ENCODE measurements at regions not wholly inside any gene's neighbourhood (a gene's known extent, or its start where the extent isn't known, plus 50 kb on each side); places are given as distances from the start of the nearest gene placed in this dataset.

DNA sequence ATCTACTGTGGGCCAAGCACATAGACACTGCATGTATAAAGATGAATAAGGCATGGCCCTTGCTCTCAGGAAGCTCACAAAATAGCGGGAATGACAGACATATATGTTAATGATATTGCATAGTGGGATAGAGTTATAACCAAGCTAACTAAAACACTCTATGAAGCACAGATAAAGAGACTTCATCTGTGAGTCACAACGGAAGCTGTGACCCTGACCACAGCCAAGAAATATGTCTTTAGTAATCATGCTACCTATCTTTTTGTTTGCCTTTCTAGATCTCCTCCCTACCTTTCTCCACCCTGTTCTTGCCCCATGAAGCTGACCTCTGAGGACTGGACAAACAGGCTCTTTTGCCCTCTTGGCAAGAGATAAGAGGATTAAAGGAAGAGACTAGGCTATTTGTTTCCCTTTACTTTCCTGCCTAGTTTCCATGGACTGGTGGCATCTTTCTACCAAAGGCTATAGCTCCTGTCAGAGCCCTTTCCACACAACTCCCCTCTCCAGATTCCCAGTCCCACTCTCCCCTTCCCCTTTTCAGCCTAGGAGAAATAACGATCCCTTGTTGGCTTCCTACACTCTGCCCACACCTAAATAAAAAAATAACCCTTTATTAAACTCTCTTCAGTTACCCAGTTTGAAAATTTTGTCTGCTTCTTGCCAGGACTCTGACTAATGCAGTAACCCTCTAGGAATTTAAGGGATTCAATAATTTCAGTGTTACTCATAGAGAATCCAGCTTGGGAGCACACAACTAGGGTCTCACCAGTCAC lies 504.9 kb upstream of the MARCKS start:
- no peaks in the 10 kb centered on the region for H3K9me3 ChIP-seq (ENCODE audit: severe bottlenecking)
- DNase-seq = no peak
- no peak overlapping the region for H3K27ac ChIP-seq
- no peaks in the 10 kb centered on the region for H3K27me3 ChIP-seq (ENCODE audit: insufficient read depth, low read depth, severe bottlenecking)
- no peaks in the 10 kb centered on the region for H3K36me3 ChIP-seq
- no peak overlapping the region for H3K4me3 ChIP-seq (ENCODE audit: low read depth, low read length)
- TF ChIP-seq CTCF (IDR thresholded peaks at IDR 0.05; ENCODE audit: low read depth, low read length) = no peak

DNA sequence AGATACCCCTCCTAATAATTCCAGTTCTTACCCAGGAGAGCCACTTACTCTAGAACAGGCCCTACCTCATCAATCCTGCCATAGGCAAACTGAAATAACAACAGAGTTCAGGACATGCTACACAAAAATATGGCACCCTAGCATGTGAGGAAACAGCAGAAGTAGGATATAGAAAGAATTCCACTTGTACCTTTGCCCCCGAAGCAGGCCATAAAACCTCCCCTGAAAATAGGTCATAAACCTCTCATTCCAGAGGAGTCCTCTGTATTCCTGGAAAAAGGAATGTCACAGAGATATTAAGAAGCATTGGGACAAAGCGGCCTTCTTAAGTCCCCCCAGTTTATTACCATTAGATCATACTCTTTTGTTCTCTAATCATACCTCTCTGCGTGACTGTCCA lies 504.3 kb upstream of the MARCKS start:
- Histone ChIP-seq H3K4me3 (ENCODE audit: low read depth, low read length) (no peak overlapping the region), H3K27ac (no peak overlapping the region), H3K36me3 (no peaks in the 10 kb centered on the region), H3K9me3 (ENCODE audit: severe bottlenecking) (no peaks in the 10 kb centered on the region), H3K27me3 (ENCODE audit: insufficient read depth, low read depth, severe bottlenecking) (no peaks in the 10 kb centered on the region)
- no peak for DNase-seq
- TF ChIP-seq CTCF (IDR thresholded peaks at IDR 0.05; ENCODE audit: low read depth, low read length) = no peak

DNA sequence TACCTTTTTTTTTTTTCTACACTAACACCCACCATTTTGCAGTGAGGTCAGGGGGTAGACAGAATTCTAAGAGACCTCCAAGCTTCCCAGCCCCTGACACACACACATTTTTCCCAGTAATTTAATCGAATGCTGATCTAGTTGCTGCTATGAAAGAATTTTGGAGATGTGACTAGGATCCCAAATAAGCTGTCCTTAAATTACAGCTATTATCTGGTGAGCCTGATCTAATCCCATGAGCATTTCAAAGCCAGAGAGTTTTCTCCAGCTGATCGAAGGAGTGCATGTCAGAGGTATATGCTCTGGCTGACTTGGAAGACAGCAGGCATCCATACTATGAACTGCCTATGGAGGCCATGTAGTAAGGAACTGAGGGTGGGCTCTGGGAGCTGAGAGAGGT lies 503.8 kb upstream of the MARCKS start:
- no peak overlapping the region for H3K27ac ChIP-seq
- no peaks in the 10 kb centered on the region for H3K27me3 ChIP-seq (ENCODE audit: insufficient read depth, low read depth, severe bottlenecking)
- no peak for DNase-seq
- TF ChIP-seq CTCF (IDR thresholded peaks at IDR 0.05; ENCODE audit: low read depth, low read length) = no peak
- H3K36me3 ChIP-seq = no peaks in the 10 kb centered on the region
- H3K9me3 ChIP-seq (ENCODE audit: severe bottlenecking) = no peaks in the 10 kb centered on the region
- no peak overlapping the region for H3K4me3 ChIP-seq (ENCODE audit: low read depth, low read length)

- no peaks in the 10 kb centered on the region for H3K27me3 ChIP-seq (ENCODE audit: insufficient read depth, low read depth, severe bottlenecking)
- H3K36me3 ChIP-seq = no peaks in the 10 kb centered on the region
- H3K9me3 ChIP-seq (ENCODE audit: severe bottlenecking) = no peaks in the 10 kb centered on the region
- no peak overlapping the region for H3K27ac ChIP-seq
- no peak for DNase-seq
- TF ChIP-seq CTCF (IDR thresholded peaks at IDR 0.05; ENCODE audit: low read depth, low read length) = no peak
- no peak overlapping the region for H3K4me3 ChIP-seq (ENCODE audit: low read depth, low read length)
Measured at GRCh38 chr6:113354204-113354895, 502.8 kb upstream of the MARCKS start.

- Histone ChIP-seq H3K27ac (no peak overlapping the region), H3K36me3 (no peaks in the 10 kb centered on the region), H3K9me3 (ENCODE audit: severe bottlenecking) (no peaks in the 10 kb centered on the region), H3K4me3 (ENCODE audit: low read depth, low read length) (no peak overlapping the region), H3K27me3 (ENCODE audit: insufficient read depth, low read depth, severe bottlenecking) (no peaks in the 10 kb centered on the region)
- no peak for DNase-seq
- TF ChIP-seq CTCF (IDR thresholded peaks at IDR 0.05; ENCODE audit: low read depth, low read length) = no peak
Measured at GRCh38 chr6:113356139-113356538, 501.0 kb upstream of the MARCKS start.

Data from WERI-Rb-1 (cell line).